GM18505 (cell line): ENCODE measurements at regions not wholly inside any gene's neighbourhood (a gene's known extent, or its start where the extent isn't known, plus 50 kb on each side); places are given as distances from the start of the nearest gene placed in this dataset.

ENCODE experiments used
- ATAC-seq: cut with Tn5 transposase; IDR thresholded peaks from one replicate; pipeline ENCODE4 v1.9.1; 2021; ENCODE audit not compliant: unreplicated experiment
- POLR2A ChIP-seq: IDR thresholded peaks from 4 replicates; pipeline ENCODE4 v1.6.1; 2011; ENCODE audit warnings: borderline replicate concordance; ENCODE audit not compliant: insufficient read depth, insufficient read length; ENCODE audit errors: extremely low read depth

GRCh38 chr9:129331493-129331765, 153.4 kb upstream of the IER5L start:
- TF ChIP-seq POLR2A = no peak
- no peak for ATAC-seq

- TF ChIP-seq POLR2A = no peak
- no peak for ATAC-seq
Measured at GRCh38 chr9:129330711-129331492, 152.8 kb upstream of the IER5L start.

DNA sequence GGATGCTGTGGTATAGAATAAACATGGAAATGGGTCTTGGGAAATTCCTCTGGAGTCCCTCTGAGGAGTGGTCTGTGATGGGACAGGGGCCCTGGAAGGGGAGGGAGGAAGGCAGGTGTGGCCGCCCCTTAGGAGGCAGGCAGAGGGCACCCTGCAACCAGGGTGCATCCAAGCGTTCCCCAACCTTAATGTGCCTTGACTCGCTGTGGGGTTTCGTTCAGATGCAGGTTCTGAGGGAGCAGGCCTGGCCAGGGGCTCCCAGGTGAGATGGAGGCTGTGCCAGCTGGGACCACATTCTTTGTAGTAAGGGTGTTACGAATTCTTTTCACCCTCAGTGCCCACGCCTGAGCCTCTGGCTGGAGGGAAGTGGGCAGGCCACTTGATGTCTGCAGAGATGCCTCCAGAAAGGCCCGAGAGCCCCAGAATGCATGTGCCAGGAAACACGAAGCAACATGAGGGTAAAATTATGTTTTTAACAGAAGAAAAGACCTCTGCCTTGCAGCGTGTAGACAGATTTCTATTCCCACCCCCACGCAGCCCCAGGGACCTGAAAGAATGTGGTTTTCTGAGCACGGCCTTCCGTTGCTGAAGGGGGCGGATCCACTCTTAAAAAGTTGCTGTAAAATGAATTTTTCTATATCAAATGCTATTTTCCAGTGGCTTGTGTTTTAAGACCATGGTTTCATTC, 150.4 kb upstream of the IER5L start:
- no peak for TF ChIP-seq POLR2A
- no peak for ATAC-seq

- TF ChIP-seq POLR2A = no peak
- no peak for ATAC-seq
Measured at GRCh38 chr9:129327552-129328328, 149.7 kb upstream of the IER5L start.

DNA sequence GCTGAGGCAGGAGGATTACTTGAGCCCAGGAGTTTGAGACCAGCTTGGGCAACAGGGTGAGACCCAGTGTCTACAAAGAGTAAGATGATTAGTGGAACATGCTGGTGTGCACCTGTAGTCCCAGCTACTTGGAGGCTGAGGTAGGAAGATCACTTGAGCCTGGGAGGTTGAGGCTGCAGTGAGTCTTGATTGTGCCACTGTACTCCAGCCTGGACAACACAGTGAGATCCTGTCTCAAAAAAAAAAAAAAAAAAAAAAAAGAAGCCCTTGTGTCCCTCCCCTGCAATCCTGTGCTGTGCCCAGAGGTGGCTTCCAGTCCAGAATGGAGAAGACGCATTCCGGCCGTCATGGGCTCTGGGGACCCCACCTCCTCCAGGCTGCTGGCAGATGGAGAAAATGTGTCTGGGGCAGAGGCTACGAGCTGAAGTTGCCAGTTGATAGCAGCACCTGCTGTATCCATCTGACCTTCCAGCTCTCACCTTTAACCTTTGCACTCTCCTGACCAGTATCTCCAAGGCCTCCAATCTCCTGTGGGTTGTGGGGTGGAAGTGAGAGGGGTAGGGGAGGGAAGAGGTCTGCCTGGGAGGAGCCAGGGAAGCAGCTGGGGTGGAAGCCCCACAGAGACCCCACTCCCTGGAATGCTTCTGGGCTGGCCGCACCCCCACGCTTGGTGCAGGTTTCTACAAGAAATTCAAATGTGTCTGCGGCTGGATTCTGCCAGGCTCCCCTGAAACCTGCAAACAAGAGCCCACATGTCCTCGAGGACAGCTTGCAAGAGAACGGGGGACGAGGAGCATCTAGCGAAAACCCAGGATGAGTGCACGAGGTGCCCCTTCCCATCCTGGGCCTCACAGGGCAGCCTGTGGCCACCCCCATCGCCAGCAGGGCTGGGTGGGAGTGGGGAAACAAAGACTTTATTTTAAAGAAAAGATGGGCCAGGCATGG, 148.3 kb upstream of the IER5L start:
- no peak for ATAC-seq
- TF ChIP-seq POLR2A = no peak

GRCh38 chr9:129324808-129325502, 146.9 kb upstream of the IER5L start:
- no peak for TF ChIP-seq POLR2A
- ATAC-seq = no peak

- ATAC-seq = no peak
- no peak for TF ChIP-seq POLR2A
Measured at GRCh38 chr9:129323999-129324553, 146.0 kb upstream of the IER5L start.

- ATAC-seq = no peak
Measured at GRCh38 chr9:129323376-129323998, 145.4 kb upstream of the IER5L start.

DNA sequence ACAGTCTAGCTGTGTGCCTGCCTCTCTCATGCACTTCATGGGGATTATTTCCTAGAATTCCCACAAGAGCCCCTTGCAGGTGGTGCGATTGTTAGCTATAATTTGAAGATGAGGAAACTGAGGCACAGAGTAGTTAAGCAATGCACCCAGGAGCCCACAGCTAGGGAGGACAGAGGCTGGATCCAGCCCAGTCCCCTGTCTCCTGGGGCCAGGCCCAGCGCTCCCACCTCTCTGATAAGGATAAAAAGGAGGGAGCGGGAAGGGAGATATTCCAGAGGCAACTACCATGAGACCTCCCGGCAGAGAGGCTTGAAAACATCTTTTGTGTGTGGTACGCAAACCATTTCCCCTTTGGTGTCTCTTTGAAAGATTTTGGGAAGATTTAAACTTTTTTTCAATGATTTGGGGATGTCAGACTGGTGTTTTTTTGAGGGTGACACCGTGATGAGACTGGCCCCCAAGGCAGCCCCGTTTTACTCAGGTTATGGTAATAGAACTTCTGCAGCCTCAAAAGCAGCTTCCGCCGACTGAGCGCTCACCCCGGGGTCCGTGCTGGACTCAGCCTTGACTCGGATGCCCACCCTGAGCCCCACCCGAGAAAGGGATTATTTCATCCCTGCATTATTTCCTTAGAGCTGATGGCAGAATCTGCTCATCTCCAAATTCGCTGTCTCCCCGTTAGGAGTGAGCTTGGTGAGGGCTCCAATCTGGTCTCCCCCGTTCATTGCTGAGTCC, 144.7 kb upstream of the IER5L start:
- no peak for ATAC-seq
- no peak for TF ChIP-seq POLR2A

More at GRCh38 chr9:129323376-129323998, 145.4 kb upstream of the IER5L start:
- no peak for TF ChIP-seq POLR2A

- ATAC-seq = no peak
- TF ChIP-seq POLR2A = no peak
Measured at GRCh38 chr9:129322022-129322621, 144.1 kb upstream of the IER5L start.

DNA sequence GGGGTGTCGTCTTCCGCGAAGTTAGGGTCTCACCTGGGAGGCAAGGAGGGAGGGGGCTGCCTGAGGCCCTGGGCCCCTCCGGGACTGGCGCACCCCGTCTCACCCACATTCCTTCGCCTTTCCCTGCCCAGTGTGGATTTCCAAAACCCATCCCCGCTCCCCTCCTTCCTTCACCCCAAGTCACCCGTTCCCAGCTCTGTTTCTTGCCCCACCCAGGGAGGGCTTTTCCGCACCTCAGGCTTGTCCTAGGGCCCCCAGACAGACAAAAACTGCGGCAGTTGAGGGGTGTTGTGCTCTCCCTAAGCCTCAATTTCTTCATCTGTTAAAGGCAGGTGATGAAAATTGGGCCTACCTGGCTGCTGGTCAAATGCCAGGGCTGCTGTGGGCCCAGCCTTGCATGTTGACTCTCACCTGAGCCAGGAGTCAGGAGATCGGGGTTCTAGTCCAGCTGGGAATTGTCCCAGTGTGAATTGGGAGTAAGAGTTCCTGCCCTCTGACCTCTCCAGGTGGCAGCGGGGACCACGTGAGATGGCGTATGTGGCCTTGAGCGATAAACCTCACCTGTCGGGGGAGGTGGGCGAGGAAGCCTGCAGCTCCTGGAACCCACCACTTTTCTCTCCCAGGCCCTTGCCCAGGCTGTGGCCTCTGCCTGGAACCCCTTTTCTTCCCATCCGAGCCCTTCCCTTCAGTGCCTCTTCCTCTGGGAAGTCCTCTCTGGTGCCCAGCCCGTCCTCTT, 143.4 kb upstream of the IER5L start:
- no peak for TF ChIP-seq POLR2A
- ATAC-seq = no peak
